ENCODE measurements at regions not wholly inside any gene's neighbourhood (a gene's known extent, or its start where the extent isn't known, plus 50 kb on each side); places are given as distances from the start of the nearest gene placed in this dataset.

DNA sequence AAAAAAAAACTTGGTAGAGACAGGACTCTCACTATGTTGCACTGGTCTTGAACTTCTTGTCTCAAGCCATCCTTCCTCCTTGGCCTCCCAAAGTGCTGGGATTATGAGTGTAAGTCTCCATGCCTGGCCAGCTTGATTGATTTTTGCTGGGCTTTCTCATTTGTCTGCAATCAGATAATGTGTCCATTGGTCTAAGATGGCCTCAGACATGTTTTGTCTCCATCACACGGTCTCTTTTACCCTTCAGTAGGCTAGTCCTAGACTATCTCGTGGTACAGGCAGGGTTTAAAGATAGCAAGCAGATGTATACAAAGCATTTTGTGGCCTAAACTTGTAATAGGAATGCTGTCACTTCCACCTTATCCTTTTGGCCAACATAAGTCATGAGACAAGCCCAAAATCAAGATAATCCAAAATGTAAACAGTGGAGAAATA, 289.1 kb downstream of the TFAP2B start:
- H3K27ac Mint-ChIP-seq: no peak overlapping the region
- H3K9me3 Mint-ChIP-seq: no peaks in the 10 kb centered on the region
- H3K27me3 ChIP-seq: no peaks in the 10 kb centered on the region
- no peaks in the 10 kb centered on the region for H3K9me3 ChIP-seq (ENCODE audit: low read depth)
- no peak overlapping the region for H3K4me3 ChIP-seq
- TF ChIP-seq, protein P1, sequence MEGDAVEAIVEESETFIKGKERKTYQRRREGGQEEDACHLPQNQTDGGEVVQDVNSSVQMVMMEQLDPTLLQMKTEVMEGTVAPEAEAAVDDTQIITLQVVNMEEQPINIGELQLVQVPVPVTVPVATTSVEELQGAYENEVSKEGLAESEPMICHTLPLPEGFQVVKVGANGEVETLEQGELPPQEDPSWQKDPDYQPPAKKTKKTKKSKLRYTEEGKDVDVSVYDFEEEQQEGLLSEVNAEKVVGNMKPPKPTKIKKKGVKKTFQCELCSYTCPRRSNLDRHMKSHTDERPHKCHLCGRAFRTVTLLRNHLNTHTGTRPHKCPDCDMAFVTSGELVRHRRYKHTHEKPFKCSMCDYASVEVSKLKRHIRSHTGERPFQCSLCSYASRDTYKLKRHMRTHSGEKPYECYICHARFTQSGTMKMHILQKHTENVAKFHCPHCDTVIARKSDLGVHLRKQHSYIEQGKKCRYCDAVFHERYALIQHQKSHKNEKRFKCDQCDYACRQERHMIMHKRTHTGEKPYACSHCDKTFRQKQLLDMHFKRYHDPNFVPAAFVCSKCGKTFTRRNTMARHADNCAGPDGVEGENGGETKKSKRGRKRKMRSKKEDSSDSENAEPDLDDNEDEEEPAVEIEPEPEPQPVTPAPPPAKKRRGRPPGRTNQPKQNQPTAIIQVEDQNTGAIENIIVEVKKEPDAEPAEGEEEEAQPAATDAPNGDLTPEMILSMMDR (IDR thresholded peaks at IDR 0.05): no peak
- TF ChIP-seq EZH2 (IDR thresholded peaks at IDR 0.05) (no peak), EZH2phosphoT487 (IDR thresholded peaks at IDR 0.05) (no peak)
- H3K27ac ChIP-seq: no peak overlapping the region
- H3K9ac ChIP-seq: no peak overlapping the region
- H3K27me3 Mint-ChIP-seq (ENCODE audit: insufficient read depth, low read depth): peaks cover 4% of the 10 kb centered on the region
- no peaks in the 10 kb centered on the region for H4K20me1 ChIP-seq (ENCODE audit: low read depth)
- no peak overlapping the region for H3K4me3 Mint-ChIP-seq
- DNase-seq (ENCODE audit: low spot score): no peak
- H3K79me2 ChIP-seq (ENCODE audit: low read depth): no peaks in the 10 kb centered on the region
- H3K36me3 ChIP-seq: no peaks in the 10 kb centered on the region
- H3K4me2 ChIP-seq: no peak overlapping the region
- peaks cover 2% of the 10 kb centered on the region for H3K4me1 Mint-ChIP-seq
- H2AFZ ChIP-seq (replicated peaks): no peak overlapping the region
- no peaks in the 10 kb centered on the region for H3F3A ChIP-seq (ENCODE audit: low read depth)
- no peaks in the 10 kb centered on the region for H3K4me1 ChIP-seq
- no peaks in the 10 kb centered on the region for H3K36me3 Mint-ChIP-seq

DNA sequence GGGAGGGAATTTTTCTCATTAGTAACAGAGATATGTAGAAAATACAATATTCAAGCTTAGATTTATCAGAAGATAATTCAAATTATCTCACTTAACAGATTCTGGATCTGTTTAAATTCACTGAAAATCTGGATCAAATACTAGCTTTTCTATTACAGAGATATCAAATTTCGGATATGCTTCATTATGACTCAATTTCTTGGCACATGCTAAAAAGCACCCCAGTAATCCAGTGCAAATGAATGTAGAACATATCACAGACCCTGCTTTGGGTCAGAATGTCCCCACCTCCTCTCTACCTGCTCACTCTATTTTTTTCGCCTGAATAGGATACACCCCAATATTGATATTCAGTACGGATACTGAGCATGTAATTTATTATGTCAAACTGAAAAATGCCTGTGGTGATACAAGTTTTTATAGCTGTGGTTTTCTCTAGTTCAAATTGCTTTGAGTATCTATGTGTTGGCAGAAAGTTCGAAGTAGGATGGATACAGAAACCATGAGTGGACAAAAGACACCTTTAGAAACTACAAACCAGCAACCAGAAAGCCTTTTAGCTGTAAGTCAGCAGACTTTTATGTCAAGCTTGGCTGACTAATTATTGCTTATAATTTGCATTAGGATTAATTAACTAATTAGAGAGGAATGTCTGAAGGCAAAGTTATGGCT, 290.0 kb downstream of the TFAP2B start:
- H3K27ac Mint-ChIP-seq: no peak overlapping the region
- no peak overlapping the region for H3K9ac ChIP-seq
- no peak overlapping the region for H3K27ac ChIP-seq
- no peaks in the 10 kb centered on the region for H3K9me3 ChIP-seq (ENCODE audit: low read depth)
- no peaks in the 10 kb centered on the region for H3K36me3 Mint-ChIP-seq
- no peaks in the 10 kb centered on the region for H3K36me3 ChIP-seq
- no peaks in the 10 kb centered on the region for H3K27me3 ChIP-seq
- no peak for DNase-seq (ENCODE audit: low spot score)
- H3F3A ChIP-seq (ENCODE audit: low read depth): no peaks in the 10 kb centered on the region
- H3K4me3 Mint-ChIP-seq: no peak overlapping the region
- H3K4me1 ChIP-seq: no peaks in the 10 kb centered on the region
- H3K79me2 ChIP-seq (ENCODE audit: low read depth): no peaks in the 10 kb centered on the region
- no peak overlapping the region for H2AFZ ChIP-seq (replicated peaks)
- no peak overlapping the region for H3K4me2 ChIP-seq
- peaks cover 7% of the 10 kb centered on the region for H3K4me1 Mint-ChIP-seq
- peaks cover 4% of the 10 kb centered on the region for H3K27me3 Mint-ChIP-seq (ENCODE audit: insufficient read depth, low read depth)
- TF ChIP-seq EZH2phosphoT487 (IDR thresholded peaks at IDR 0.05): no peak
- TF ChIP-seq, protein P1 (IDR thresholded peaks at IDR 0.05): no peak
- no peak for TF ChIP-seq EZH2 (IDR thresholded peaks at IDR 0.05)
- no peak overlapping the region for H3K4me3 ChIP-seq
- no peaks in the 10 kb centered on the region for H3K9me3 Mint-ChIP-seq
- H4K20me1 ChIP-seq (ENCODE audit: low read depth): no peaks in the 10 kb centered on the region

DNA sequence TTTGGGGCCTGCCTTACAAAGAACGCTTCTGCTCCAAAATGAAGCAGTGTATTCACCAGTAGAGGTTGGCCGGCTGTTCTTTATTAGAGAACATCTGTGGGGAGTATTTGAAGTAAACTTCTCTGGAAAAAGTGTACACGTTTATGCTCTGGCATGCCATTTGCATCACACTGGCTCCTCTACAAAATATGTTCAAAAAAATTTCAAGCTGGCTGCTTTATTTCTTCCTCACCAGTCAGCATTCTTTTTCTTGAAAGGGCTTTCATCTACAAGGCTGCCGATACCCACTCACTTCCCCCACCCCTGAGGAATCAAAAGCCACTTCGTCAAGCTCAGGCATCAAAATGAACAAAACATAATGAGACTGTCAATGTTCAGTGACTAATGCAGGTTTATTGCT, 294.1 kb downstream of the TFAP2B start:
- TF ChIP-seq, protein P1 (IDR thresholded peaks at IDR 0.05): no peak
- TF ChIP-seq EZH2 (IDR thresholded peaks at IDR 0.05): no peak
- no peak for TF ChIP-seq EZH2phosphoT487 (IDR thresholded peaks at IDR 0.05)
- H3K4me2 ChIP-seq: no peak overlapping the region
- Mint-ChIP-seq H3K36me3 (no peaks in the 10 kb centered on the region), H3K4me3 (no peak overlapping the region), H3K27ac (no peak overlapping the region), H3K27me3 (ENCODE audit: insufficient read depth, low read depth) (no peaks in the 10 kb centered on the region), H3K4me1 (peaks cover 13% of the 10 kb centered on the region), H3K9me3 (no peaks in the 10 kb centered on the region)
- H4K20me1 ChIP-seq (ENCODE audit: low read depth): no peaks in the 10 kb centered on the region
- peaks cover 10% of the 10 kb centered on the region for H3K4me1 ChIP-seq
- H3K27ac ChIP-seq: no peak overlapping the region
- H2AFZ ChIP-seq (replicated peaks): no peak overlapping the region
- H3K4me3 ChIP-seq: no peak overlapping the region
- H3K27me3 ChIP-seq: no peaks in the 10 kb centered on the region
- no peaks in the 10 kb centered on the region for H3K9me3 ChIP-seq (ENCODE audit: low read depth)
- no peaks in the 10 kb centered on the region for H3K79me2 ChIP-seq (ENCODE audit: low read depth)
- no peak for DNase-seq (ENCODE audit: low spot score)
- H3F3A ChIP-seq (ENCODE audit: low read depth): no peaks in the 10 kb centered on the region
- H3K9ac ChIP-seq: no peak overlapping the region
- no peaks in the 10 kb centered on the region for H3K36me3 ChIP-seq
